DMS 273 treated with DMSO at 0.1 percent for 48 hours (cell line): ENCODE measurements at regions not wholly inside any gene's neighbourhood (a gene's known extent, or its start where the extent isn't known, plus 50 kb on each side); places are given as distances from the start of the nearest gene placed in this dataset.

Experiments used
- DNase-seq: peaks from one replicate; lab custom pipeline; 2025; lab: John Stamatoyannopoulos, UW

- no peak for DNase-seq
Measured at GRCh38 chr9:20042128-20042711, 253.4 kb upstream of the SLC24A2 start.

GRCh38 chr9:20041697-20042081 lies 252.9 kb upstream of the SLC24A2 start:
- DNase-seq: peak; percentile 85

GRCh38 chr9:20040991-20041696 lies 252.3 kb upstream of the SLC24A2 start:
- DNase-seq: peak; percentile 66

- DNase-seq: no peak
Measured at GRCh38 chr9:20037699-20038098, 248.9 kb upstream of the SLC24A2 start.

- no peak for DNase-seq
Measured at GRCh38 chr9:20033511-20033910, 244.7 kb upstream of the SLC24A2 start.

- no peak for DNase-seq
Measured at GRCh38 chr9:20032413-20033006, 243.7 kb upstream of the SLC24A2 start.

DNA sequence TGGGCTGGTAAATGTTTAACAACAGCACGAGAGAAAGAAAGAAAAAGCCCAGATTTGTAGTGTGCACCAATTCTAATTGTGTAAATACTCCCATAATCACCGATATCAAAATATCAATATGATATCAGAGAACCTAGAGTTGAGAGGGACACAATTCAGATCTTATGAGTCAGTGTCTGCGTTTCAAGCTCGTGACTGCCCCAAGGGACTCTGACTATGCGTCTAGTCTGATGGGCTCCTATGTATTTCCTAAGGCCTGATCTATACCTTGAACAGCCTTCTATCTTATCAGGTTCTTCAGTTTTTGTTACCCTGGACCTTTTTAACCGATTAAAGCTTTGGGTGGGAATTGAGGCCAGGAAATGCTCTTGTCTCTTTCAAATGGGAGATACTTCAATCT lies 243.0 kb upstream of the SLC24A2 start:
- no peak for DNase-seq

GRCh38 chr9:20030671-20031070 lies 241.8 kb upstream of the SLC24A2 start:
- DNase-seq: no peak

- DNase-seq: no peak
Measured at GRCh38 chr9:20030221-20030620, 241.4 kb upstream of the SLC24A2 start.

DNA sequence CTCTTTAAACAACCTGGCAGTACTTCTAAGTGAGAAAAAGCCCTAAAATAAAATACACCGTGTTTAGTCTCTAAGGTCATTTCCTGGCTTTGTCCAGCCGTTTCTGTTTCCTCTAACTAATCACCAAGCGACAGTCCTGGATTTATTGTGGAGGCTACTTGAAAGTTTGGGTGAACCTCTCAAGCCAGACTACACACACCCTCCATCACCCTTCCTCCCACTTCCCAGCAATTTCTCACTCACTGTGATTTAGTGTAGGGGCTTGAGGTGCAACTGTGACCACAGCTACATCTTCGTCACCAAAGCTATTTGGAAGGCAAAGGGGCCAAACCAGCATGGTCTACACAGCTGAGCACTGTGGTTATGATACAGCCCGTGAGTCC lies 240.0 kb upstream of the SLC24A2 start:
- no peak for DNase-seq

DNA sequence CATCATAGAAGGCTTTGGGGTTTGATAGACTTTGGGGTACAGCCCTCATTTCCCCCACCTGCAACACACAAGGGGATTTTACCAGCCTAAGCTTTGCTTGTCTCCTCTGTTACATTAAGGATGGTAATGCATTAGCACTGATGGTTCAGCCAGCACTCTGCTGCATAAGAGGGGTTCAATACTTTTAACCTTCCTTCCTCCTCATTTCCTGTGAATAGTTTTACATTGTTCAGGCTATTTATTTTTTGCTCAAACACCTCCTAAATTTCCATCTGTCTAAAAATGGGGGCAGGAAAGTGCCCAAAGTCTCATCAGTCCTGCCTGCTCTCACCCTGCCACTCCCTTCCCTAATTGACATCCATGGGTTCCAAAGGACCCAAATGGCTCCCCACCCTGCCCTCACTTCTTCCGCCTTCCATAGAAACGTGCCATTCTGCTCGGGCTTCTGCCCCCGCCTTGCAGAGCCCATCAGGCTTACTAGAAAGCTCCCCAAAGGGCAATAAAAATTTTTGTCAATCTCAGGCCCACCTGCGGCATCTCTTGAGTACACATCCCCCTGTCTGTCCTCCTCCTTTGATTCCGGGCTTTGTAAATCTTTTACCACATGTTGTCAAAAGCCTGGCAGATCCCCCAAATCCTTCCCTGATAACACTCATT lies 239.5 kb upstream of the SLC24A2 start:
- no peak for DNase-seq

DNA sequence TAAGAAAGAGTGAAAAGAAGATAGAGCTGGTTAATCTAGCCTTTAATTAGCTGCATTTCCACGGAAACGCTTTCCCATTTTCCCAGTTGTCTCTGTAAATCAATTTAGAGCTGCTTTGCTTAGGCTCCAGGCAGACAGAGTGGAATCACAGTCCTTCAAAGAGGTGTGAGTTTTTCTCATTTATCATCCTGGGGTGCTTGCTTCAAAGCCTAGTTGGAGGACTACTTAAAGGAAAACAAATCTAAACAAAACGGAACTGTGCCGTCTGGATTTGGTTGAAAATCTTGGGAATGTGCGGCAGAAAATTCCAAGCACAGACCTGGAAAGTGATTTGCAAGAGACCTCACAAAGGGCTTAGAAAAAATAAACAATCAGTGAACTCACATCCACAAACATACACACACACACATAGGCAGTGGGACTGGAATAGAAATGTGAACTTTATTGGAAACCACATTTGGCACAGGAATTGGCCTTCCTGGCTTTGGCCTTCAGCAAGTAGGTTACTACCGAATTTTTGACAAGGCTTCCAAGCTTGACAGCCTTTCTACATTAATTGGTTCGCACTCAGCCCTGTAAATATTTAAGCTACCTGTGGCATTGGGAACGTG lies 235.2 kb upstream of the SLC24A2 start:
- DNase-seq: no peak

DNA sequence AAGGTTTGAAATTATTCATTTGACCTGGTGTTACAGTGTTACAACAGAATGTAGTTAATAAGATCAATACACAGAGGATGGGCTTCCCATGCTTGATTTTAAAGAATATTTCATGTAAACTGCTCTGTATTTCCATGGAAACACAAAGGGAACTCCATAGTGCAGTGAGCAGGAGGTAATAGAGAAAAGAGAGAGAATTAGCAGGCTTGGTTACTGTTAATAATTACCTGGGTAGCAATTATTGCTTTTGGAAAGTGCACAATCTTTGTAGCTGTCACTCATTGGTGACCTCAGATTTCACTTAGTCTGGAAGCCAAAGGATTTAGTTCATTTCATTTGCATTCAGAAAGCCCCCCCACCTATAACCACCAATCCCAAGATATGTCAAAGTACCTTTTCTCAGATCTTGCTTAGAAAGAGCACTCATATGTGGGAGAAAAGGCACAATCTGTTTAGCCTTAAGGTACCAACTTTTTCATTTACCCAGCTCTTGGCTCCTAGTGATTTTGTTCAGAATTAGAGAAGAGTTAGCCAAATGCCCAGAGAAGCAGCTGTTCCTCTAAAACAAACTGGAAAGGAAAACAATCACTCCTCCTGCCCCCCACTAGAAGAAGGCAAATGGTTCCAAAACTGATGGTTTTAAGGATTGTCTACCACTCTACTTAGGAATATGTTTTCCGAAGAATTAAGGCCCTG lies 234.5 kb upstream of the SLC24A2 start:
- peak; percentile 30 for DNase-seq

DNA sequence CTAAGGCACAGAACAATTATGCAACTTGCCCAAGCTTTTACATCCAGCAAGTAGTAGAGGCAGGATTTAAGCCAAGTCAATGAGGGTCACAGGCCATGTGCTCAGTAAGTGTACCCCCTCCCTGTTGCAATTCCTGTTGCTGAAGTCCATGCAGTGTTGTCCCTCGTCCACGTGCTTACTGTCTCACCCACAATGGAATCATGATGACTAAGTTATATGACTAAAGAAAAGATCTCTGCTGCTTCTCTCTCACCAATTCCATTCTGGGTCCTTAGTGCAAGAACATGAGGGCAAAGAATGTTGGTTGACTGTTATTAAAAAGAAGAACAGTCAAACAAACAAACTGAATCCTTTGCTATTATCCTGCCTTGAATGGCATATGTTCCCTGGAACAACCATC lies 233.6 kb upstream of the SLC24A2 start:
- DNase-seq: no peak

GRCh38 chr9:20016611-20017010 lies 227.8 kb upstream of the SLC24A2 start:
- no peak for DNase-seq

DNA sequence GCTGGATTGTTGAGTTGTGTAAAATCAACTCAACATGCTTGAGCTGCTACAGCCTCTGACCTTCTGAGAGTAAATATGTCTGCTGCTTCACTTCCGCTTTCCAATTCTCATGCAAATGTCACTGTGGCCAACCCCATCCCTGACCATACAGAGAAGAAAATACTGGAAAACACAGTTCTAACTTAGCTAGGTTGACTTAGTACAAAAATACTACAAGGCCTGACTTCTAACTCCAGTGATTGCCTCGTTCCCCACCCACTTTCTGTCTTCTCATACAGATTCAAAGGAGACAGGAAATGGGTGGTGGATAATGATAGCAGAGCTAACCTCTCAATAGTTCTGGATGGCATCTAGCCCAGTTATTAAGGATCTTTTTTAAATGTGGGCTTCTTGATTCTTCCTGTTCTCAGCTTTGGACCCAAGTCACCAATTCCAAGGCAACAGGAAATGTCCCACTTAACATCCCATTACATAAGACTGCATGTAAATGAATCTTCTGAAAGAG lies 226.6 kb upstream of the SLC24A2 start:
- no peak for DNase-seq

DNA sequence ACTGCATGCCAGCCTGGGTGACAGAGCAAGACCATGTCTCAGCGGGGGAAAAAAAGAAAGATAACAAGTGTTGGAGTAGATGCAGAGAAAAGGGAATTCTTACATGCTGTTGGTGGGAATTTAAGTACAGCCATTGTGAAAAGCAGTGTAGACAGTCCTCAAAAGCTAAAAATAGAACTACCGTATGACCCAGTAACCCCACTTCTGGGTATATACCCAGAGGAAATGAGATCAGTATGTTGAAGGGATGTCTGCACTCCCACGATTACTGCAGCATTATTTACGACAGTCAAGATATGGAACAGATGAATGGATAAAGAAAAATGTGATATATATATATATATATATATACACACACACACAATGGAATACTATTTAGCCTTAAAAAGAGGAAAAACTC lies 225.3 kb upstream of the SLC24A2 start:
- DNase-seq: no peak

DNA sequence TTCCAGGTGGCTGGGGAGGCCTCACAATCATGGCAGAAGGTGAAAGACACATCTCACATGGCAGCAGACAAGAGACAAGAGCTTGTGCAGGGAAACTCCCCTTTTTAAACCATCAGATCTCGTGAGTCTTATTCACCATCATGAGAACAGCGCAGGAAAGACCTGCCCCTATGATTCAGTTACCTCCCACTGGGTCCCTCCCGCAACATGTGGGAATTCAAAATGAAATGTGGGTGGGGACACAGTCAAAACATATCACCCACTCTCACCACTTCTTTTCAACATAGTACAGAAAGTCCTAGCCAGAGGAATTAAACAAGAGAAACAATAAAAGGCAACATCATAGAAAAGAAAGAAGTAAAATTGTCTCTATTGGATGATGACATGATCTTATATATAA lies 223.4 kb upstream of the SLC24A2 start:
- no peak for DNase-seq

GRCh38 chr9:20009606-20010005 lies 220.8 kb upstream of the SLC24A2 start:
- DNase-seq: no peak

- DNase-seq: no peak
Measured at GRCh38 chr9:20002011-20002410, 213.2 kb upstream of the SLC24A2 start.

- no peak for DNase-seq
Measured at GRCh38 chr9:20001058-20001457, 212.2 kb upstream of the SLC24A2 start.

DNA sequence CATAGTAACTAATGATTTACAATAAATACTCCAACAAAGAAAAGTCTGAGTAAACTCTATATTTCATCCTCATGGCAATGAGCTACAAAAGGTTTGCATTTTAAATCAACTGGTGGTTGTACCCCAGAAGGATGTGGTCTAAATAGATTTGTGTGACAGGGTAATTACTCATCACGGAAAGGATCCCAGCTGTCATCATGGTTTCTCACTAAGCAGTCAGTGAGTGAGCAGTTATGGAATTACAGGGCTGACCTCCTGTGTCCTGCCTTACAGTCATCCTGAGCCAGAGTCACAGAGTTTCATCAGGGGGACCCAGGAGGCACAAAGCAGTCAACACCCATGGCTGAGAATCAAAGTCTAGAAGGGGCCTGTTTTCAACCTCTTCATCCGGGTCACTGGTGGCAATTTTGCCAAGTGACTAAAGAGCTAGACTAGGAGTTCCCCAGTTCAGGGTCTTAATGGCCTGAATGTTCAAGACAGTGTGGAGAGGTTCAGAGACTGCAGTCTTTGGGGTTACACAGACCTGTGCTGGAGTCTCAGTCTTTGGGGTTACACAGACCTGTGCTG lies 210.7 kb upstream of the SLC24A2 start:
- peak; percentile 15 for DNase-seq
